IMR-90 (cell line): ENCODE measurements at regions not wholly inside any gene's neighbourhood (a gene's known extent, or its start where the extent isn't known, plus 50 kb on each side); places are given as distances from the start of the nearest gene placed in this dataset.

Experiments
- ATAC-seq: fragments of 200-7000 bp; cut with Tn5 transposase; 2 replicates; pipeline ENCODE4 v1.9.1; 2020; ENCODE audit warnings: low read depth, mild to moderate bottlenecking, moderate library complexity
- BruUV-seq: library from RNA; stranded (reverse); fragments of 400-500 nt; replicated peaks from 2 replicates; lab custom pipeline; 2021; lab: Mats Ljungman, UMichigan
- CTCF ChIA-PET: fragments of 300-600 bp; formaldehyde crosslinking; extraction: SDS; loops from one replicate; lab custom pipeline; 2021; ENCODE audit warnings: antibody characterized with exemption; lab: Yijun Ruan, JAX
- POLR2A ChIA-PET: fragments of 300-600 bp; sonication (Branson Sonifier 250); formaldehyde crosslinking; loops from one replicate; lab custom pipeline; 2022; ENCODE audit warnings: antibody characterized with exemption; ENCODE audit not compliant: unreplicated experiment; lab: Charles Lee
- DNase-seq: peaks from one replicate; pipeline ENCODE4 v3.0.0; 2013
- H2AFZ ChIP-seq: replicated peaks from 2 replicates; pipeline ENCODE3; 2013; ENCODE audit warnings: low read length, mild to moderate bottlenecking; ENCODE audit not compliant: poor library complexity
- H2AK5ac ChIP-seq: 2 replicates; pipeline ENCODE4 v1.6.1; 2013; ENCODE audit warnings: low read depth, low read length, inconsistent platforms
- H2AK9ac ChIP-seq: replicated peaks from 2 replicates; pipeline ENCODE3; 2013; ENCODE audit warnings: mild to moderate bottlenecking, low read depth, low read length, moderate library complexity; ENCODE audit not compliant: poor library complexity
- H2BK120ac ChIP-seq: 2 replicates; pipeline ENCODE4 v1.6.1; 2013; ENCODE audit warnings: low read depth, low read length, inconsistent platforms
- H2BK15ac ChIP-seq: 3 replicates; pipeline ENCODE4 v1.6.1; 2013; ENCODE audit warnings: low read depth, low read length, inconsistent platforms
- H2BK20ac ChIP-seq: 2 replicates; pipeline ENCODE4 v1.6.1; 2013; ENCODE audit warnings: low read depth, mild to moderate bottlenecking, inconsistent platforms, low read length, moderate library complexity
- H2BK5ac ChIP-seq: 2 replicates; pipeline ENCODE4 v1.6.1; 2013; ENCODE audit warnings: mild to moderate bottlenecking, low read depth, low read length, inconsistent platforms; ENCODE audit not compliant: poor library complexity, severe bottlenecking
- H3K14ac ChIP-seq: replicated peaks from 2 replicates; pipeline ENCODE4 v1.6.1; 2013; ENCODE audit warnings: low read depth, low read length, inconsistent platforms
- H3K18ac ChIP-seq: 2 replicates; pipeline ENCODE4 v1.6.1; 2013; ENCODE audit warnings: low read depth, low read length, control low read depth
- H3K23ac ChIP-seq: 2 replicates; pipeline ENCODE4 v1.6.1; 2013; ENCODE audit warnings: low read depth, low read length, inconsistent platforms
- H3K27ac ChIP-seq: 2 replicates; pipeline ENCODE4 v1.5.1; 2013; ENCODE audit warnings: mild to moderate bottlenecking, control low read depth, low read length; ENCODE audit not compliant: insufficient read depth
- H3K27me3 ChIP-seq: 2 replicates; pipeline ENCODE4 v1.6.1; 2013; ENCODE audit warnings: low read length; ENCODE audit not compliant: control insufficient read depth, insufficient read depth
- H3K36me3 ChIP-seq: 2 replicates; pipeline ENCODE4 v1.6.1; 2013; ENCODE audit warnings: low read length, mixed read lengths; ENCODE audit not compliant: control insufficient read depth, insufficient read depth
- H3K4ac ChIP-seq: 2 replicates; pipeline ENCODE4 v1.6.1; 2013; ENCODE audit warnings: low read depth, low read length, inconsistent platforms
- H3K4me1 ChIP-seq: 2 replicates; pipeline ENCODE4 v1.6.1; 2013; ENCODE audit warnings: low read length, mixed read lengths; ENCODE audit not compliant: control insufficient read depth, insufficient read depth
- H3K4me2 ChIP-seq: 2 replicates; pipeline ENCODE4 v1.6.1; 2013; ENCODE audit warnings: low read depth, mild to moderate bottlenecking, control low read depth, low read length, moderate library complexity
- H3K4me3 ChIP-seq: 2 replicates; pipeline ENCODE4 v1.5.1; 2013; ENCODE audit warnings: low read depth, mild to moderate bottlenecking, control low read depth, low read length, moderate library complexity; ENCODE audit not compliant: insufficient read depth
- H3K56ac ChIP-seq: 2 replicates; pipeline ENCODE4 v1.6.1; 2013; ENCODE audit warnings: low read length, inconsistent platforms; ENCODE audit not compliant: insufficient read depth; ENCODE audit errors: extremely low read depth
- H3K79me1 ChIP-seq, 2 experiments: 2 replicates each; pipeline ENCODE4 v1.6.1; 2013; ENCODE audit warnings: low read length in 2 of 2, inconsistent platforms in 1 of 2, low read depth in 1 of 2
- H3K9ac ChIP-seq: 2 replicates; pipeline ENCODE4 v1.6.1; 2013; ENCODE audit warnings: low read depth, low read length, control low read depth
- H3K9me1 ChIP-seq: 2 replicates; pipeline ENCODE4 v1.6.1; 2013; ENCODE audit warnings: low read length, inconsistent platforms; ENCODE audit not compliant: insufficient read depth
- H3K9me3 ChIP-seq: 2 replicates; pipeline ENCODE4 v1.6.1; 2013; ENCODE audit warnings: low read length; ENCODE audit not compliant: control insufficient read depth, insufficient read depth
- H4K20me1 ChIP-seq: 2 replicates; pipeline ENCODE4 v1.6.1; 2013; ENCODE audit warnings: low read length, inconsistent platforms; ENCODE audit not compliant: insufficient read depth
- H4K5ac ChIP-seq: 2 replicates; pipeline ENCODE4 v1.6.1; 2013; ENCODE audit warnings: mild to moderate bottlenecking, low read depth, low read length, control low read depth
- H4K8ac ChIP-seq, 2 experiments: 2 replicates each; pipeline ENCODE4 v1.6.1; 2013; ENCODE audit warnings: low read depth in 2 of 2, low read length in 2 of 2, control low read depth in 1 of 2, inconsistent platforms in 1 of 2
- H4K91ac ChIP-seq: 2 replicates; pipeline ENCODE4 v1.6.1; 2013; ENCODE audit warnings: low read depth, low read length, inconsistent platforms; ENCODE audit not compliant: insufficient read depth
- BHLHE40 ChIP-seq: fragments of 150-350 bp; IDR thresholded peaks from 2 replicates; pipeline ENCODE4 v1.6.1; 2016; ENCODE audit warnings: mild to moderate bottlenecking, low read depth, low read length
- CHD1 ChIP-seq: IDR thresholded peaks from 2 replicates; pipeline ENCODE4 v1.6.1; 2012; ENCODE audit warnings: low read depth, low read length, improper control_type of control experiment
- FOS ChIP-seq: fragments of 150-350 bp; IDR thresholded peaks from 2 replicates; pipeline ENCODE4 v1.6.1; 2016; ENCODE audit warnings: low read depth, low read length
- MAZ ChIP-seq: IDR thresholded peaks from 2 replicates; pipeline ENCODE4 v1.6.1; 2012; ENCODE audit warnings: low read depth, mild to moderate bottlenecking, low read length, improper control_type of control experiment, moderate library complexity, borderline replicate concordance
- POLR2A ChIP-seq: IDR thresholded peaks from 2 replicates; pipeline ENCODE4 v1.6.1; 2012; ENCODE audit warnings: mild to moderate bottlenecking, low read depth, low read length
- RAD21 ChIP-seq: IDR thresholded peaks from 2 replicates; pipeline ENCODE4 v1.6.1; 2012; ENCODE audit warnings: low read length, improper control_type of control experiment
- RCOR1 ChIP-seq: IDR thresholded peaks from 2 replicates; pipeline ENCODE4 v1.6.1; 2012; ENCODE audit warnings: mild to moderate bottlenecking, low read length, improper control_type of control experiment; ENCODE audit not compliant: insufficient replicate concordance
- RFX5 ChIP-seq: IDR thresholded peaks from 2 replicates; pipeline ENCODE4 v1.8.0; 2012; ENCODE audit warnings: low read depth, mild to moderate bottlenecking, low read length, moderate library complexity
- SMC3 ChIP-seq: fragments of 150-350 bp; IDR thresholded peaks from 2 replicates; pipeline ENCODE4 v1.6.1; 2016; ENCODE audit warnings: low read depth, mild to moderate bottlenecking, antibody characterized with exemption, low read length, moderate library complexity
- WGBS, 2 experiments: methylation state at CpG; one replicate each; pipeline versions ENCODE4 v1.1.5 to v1.1.7; 2013; ENCODE audit warnings: missing lambda C conversion rate in 2 of 2; ENCODE audit not compliant: insufficient read length in 1 of 2; ENCODE audit errors: extremely low coverage in 2 of 2; 5-methylcytosine and 5-hydroxymethylcytosine counted together
- dilution Hi-C: fragments of 300-500 bp; cut with HindIII; formaldehyde crosslinking; loops from one replicate; pipeline ENCODE4 v1.14.3; 2018; ENCODE audit warnings: low sequenced_read_pairs; ENCODE audit not compliant: unreplicated experiment
- in situ Hi-C: fragments of 300-500 bp; cut with MboI; formaldehyde crosslinking; loops from 3 replicates; pipeline ENCODE4 v1.14.3; 2019; ENCODE audit warnings: low sequenced_read_pairs, inconsistent platforms, mixed read lengths
- intact Hi-C: fragments of 100-400 bp; cut with micrococcal nuclease; formaldehyde crosslinking; loops from 2 replicates; pipeline ENCODE4 v1.10.0; 2022

DNA sequence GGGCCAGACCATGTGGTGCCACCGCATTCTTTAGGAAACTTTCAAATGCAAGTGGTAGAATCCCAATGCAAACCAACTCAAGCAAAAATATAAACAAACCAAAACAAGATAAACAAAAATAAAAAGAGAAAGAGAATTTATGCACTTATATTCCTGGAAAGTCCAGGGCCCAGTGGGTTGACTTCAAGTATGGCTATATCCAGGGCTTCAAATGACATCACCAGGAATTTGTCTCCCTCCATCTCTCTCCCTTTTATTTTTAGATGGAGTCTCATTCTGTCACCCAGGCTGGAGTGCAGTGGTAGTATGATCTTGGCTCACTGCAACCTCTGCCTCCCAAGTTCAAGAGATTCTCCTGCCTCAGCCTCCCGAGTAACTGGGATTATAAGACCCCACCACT, 56.1 kb upstream of the PNRC1 start:
- peaks cover 3% of the 10 kb centered on the region; the same call in 1 of the 2 replicates for H3K27me3 ChIP-seq
- no peak for DNase-seq
- intact Hi-C loops (no loop called here), dilution Hi-C loops (no loop called here), in situ Hi-C loops (no loop called here)
- no peak overlapping the region for H3K18ac ChIP-seq
- POLR2A ChIA-PET = no interaction called here
- no peak overlapping the region for H2AK9ac ChIP-seq
- no peak overlapping the region for H3K4me3 ChIP-seq
- H3K14ac ChIP-seq = no peak overlapping the region
- CTCF ChIA-PET = no interaction called here
- H3K4me2 ChIP-seq = no peak overlapping the region
- H3K23ac ChIP-seq = no peak overlapping the region
- no peak overlapping the region for H4K5ac ChIP-seq
- ATAC-seq = no peak
- no peak overlapping the region for H2BK5ac ChIP-seq
- no peaks in the 10 kb centered on the region for H3K79me1 ChIP-seq
- TF ChIP-seq POLR2A = no peak
- no peak for TF ChIP-seq BHLHE40
- TF ChIP-seq SMC3 = no peak
- TF ChIP-seq CHD1 = no peak
- TF ChIP-seq RAD21 = no peak
- TF ChIP-seq RFX5 = no peak
- TF ChIP-seq MAZ = no peak
- no peak for TF ChIP-seq RCOR1
- no peak for TF ChIP-seq FOS
- no peak overlapping the region for H2AK5ac ChIP-seq
- H3K36me3 ChIP-seq = no peaks in the 10 kb centered on the region
- H3K9me1 ChIP-seq = no peaks in the 10 kb centered on the region
- no peaks in the 10 kb centered on the region for H3K4me1 ChIP-seq
- H3K27ac ChIP-seq = no peak overlapping the region
- WGBS, 2 experiments = no CpG with 5 or more reads among the region's 2 CpGs
- no peak overlapping the region for H3K56ac ChIP-seq
- H2AFZ ChIP-seq = no peak overlapping the region
- no TSS peak for BruUV-seq
- H2BK120ac ChIP-seq = no peak overlapping the region
- no peak overlapping the region for H2BK15ac ChIP-seq
- H4K8ac ChIP-seq = no peak overlapping the region
- H3K4ac ChIP-seq = no peak overlapping the region
- H2BK20ac ChIP-seq = no peak overlapping the region
- H4K20me1 ChIP-seq = no peaks in the 10 kb centered on the region
- H3K9me3 ChIP-seq = no peaks in the 10 kb centered on the region
- H3K9ac ChIP-seq = no peak overlapping the region
- H4K91ac ChIP-seq = no peak overlapping the region
